Spinal cord (tissue), 9 donors: ENCODE measurements at regions not wholly inside any gene's neighbourhood (a gene's known extent, or its start where the extent isn't known, plus 50 kb on each side); places are given as distances from the start of the nearest gene placed in this dataset.
A peak's percentile ranks its signal among the peaks of the same experiment; 100 is the strongest.

Experiments
- DNase-seq, 6 donors: peaks; one replicate each; pipeline versions ENCODE4 v3.0.0 to v3.0.0-alpha.2; 2013 to 2015; ENCODE audit warnings: low spot score in 6 of 6, low read depth in 4 of 6
- H3K27ac ChIP-seq: one replicate; pipeline ENCODE4 v1.5.1; 2013; ENCODE audit warnings: low read depth, low read length, control low read depth
- H3K27me3 ChIP-seq: one replicate; pipeline ENCODE4 v1.6.1; 2013; ENCODE audit warnings: low read length; ENCODE audit not compliant: control insufficient read depth, insufficient read depth
- H3K36me3 ChIP-seq: one replicate; pipeline ENCODE4 v1.6.1; 2013; ENCODE audit warnings: low read length; ENCODE audit not compliant: control insufficient read depth, insufficient read depth
- H3K4me1 ChIP-seq: one replicate; pipeline ENCODE4 v1.6.1; 2013; ENCODE audit warnings: low read length; ENCODE audit not compliant: control insufficient read depth, insufficient read depth
- H3K4me3 ChIP-seq: one replicate; pipeline ENCODE4 v1.5.1; 2013; ENCODE audit warnings: low read depth, low read length, control low read depth
- H3K9me3 ChIP-seq: one replicate; pipeline ENCODE4 v1.6.1; 2013; ENCODE audit warnings: low read length; ENCODE audit not compliant: control insufficient read depth, insufficient read depth
- WGBS: methylation state at CpG from one replicate; pipeline ENCODE4 v1.1.5; 2013; ENCODE audit warnings: missing lambda C conversion rate; ENCODE audit not compliant: insufficient coverage; 5-methylcytosine and 5-hydroxymethylcytosine counted together
- donor health status: healthy.

DNA sequence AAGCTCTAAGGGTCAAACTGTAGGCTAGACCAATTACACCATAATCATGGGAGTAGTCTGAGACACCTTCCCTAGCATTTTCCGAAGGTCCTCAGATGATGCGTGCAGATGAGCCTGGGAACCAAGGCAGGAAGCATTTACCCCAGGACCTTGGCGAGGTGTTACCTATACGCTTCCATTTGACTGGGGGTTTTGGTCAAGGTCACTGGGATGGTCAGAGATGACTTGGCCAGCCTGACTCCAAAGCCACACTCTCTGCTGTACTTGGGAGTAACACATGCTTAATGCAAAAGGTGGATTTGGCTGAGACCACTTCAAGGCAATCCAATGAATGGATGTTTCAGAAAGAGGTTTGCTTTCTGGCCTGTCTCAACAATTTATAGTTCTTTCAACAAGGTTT is 98.9 kb upstream of the IRS2 start:
- WGBS, result 100% methylated on average over 3 of the region's 4 CpGs
- H3K36me3 ChIP-seq, result no peaks in the 10 kb centered on the region
- H3K27me3 ChIP-seq, result no peaks in the 10 kb centered on the region
- H3K4me1 ChIP-seq, result no peaks in the 10 kb centered on the region
- H3K9me3 ChIP-seq, result no peaks in the 10 kb centered on the region
- no peak for DNase-seq
- no peak overlapping the region for H3K4me3 ChIP-seq
- H3K27ac ChIP-seq, result no peak overlapping the region

DNA sequence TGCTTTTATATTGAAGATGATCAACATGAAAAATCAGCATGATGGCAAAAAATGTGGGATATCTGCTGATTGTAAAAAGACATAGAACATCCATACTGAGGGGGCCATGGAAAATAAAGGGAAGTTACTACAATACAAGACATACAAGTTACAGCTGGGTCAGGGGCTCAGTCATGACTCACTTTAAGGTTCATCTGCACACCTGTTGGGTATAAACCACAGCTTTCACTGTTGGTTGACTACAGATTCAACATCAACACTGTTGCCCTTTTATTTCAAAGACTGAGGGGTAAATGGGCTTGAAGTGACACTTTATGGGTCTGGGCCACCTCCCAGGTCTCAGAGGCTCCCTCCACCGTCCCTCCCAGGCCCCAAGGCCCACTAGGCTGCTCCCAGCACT is 98.1 kb upstream of the IRS2 start:
- Histone ChIP-seq H3K36me3 (no peaks in the 10 kb centered on the region), H3K4me3 (no peak overlapping the region), H3K27me3 (no peaks in the 10 kb centered on the region), H3K9me3 (no peaks in the 10 kb centered on the region), H3K4me1 (no peaks in the 10 kb centered on the region), H3K27ac (no peak overlapping the region)
- DNase-seq, result no peak
- WGBS, result 83% methylated on average over 1 of the region's 1 CpG

DNA sequence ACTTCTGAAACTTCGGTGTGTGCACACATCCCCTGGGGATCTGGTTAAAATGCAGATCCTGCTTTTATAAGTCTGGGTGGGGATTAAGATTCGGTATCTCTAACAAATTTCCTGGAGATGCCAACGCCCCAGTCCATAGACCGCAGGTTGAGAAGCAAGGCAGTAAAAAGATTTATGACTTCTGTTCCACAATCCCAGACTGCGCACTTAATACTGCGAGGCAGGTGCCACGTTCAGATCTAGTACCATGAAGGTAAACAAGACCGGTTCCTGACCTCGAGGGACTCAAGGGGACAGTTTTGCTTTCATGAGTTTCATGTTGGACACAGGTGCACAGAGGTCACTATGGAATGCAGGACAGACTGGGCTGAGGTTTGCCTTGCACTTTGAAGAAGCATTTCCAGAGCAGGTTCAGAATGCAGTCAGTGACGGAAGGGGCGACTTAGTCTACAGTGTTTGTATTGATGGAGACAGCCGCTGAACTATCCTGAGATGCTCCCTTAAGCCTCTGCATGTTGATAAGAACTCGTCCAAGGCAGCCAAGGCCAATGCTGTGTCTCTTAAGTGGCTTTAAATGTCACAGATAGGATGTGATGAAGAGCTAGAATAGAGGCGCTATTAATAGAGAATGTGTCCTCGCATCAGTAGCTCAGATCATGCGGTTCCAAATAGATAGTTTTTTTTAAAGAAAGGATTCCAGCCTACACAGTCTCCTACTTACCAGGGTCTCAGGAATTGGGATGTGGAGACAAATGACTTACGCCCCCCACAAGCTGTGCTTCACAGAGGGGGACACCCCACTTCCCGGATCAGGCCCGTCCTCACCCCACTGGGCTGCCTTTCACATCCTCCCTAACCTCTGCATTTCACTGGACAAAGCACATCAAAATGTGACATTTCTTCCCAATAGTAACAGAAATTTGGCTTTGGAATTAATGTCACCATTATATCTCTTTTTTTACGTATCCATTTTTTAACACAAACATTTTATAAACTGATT is 97.1 kb upstream of the IRS2 start:
- Histone ChIP-seq H3K27me3 (no peaks in the 10 kb centered on the region), H3K27ac (no peak overlapping the region), H3K9me3 (no peaks in the 10 kb centered on the region), H3K4me1 (no peaks in the 10 kb centered on the region), H3K36me3 (no peaks in the 10 kb centered on the region), H3K4me3 (no peak overlapping the region)
- WGBS, result 94% methylated on average over 11 of the region's 20 CpGs
- DNase-seq, result peak in 1 of 6 donors; percentile 48

DNA sequence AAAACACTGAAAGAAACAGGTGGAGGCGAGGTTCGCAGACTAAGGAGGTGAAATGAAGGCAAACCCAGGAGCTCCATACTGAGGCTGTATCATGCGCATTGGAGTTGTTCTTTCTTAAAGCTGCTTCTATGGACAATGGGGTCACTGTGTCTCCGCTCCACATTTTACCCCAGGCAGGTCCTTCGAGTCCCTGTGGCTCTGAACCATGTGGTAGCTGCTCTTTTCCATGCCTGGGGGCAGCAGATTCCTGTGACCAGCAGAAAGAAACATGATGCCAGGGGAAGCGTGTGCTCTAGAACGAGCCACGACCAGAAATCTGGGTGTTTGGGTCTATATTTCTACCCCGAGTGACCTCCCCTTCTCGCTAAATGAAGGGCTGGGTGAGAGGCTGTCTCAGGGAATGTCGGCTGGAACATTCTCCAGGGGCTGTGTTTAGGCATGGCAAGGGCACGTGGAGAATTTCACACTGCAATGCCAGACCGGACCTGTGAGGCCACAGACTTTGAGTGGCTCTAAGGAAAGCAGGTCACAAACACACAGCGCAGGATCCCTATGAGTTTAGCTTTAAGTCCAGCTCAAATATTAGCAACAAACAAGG is 95.7 kb upstream of the IRS2 start:
- H3K4me3 ChIP-seq, result no peak overlapping the region
- H3K4me1 ChIP-seq, result no peaks in the 10 kb centered on the region
- no peak for DNase-seq
- no peak overlapping the region for H3K27ac ChIP-seq
- WGBS, result 86% methylated on average over 11 of the region's 14 CpGs
- no peaks in the 10 kb centered on the region for H3K9me3 ChIP-seq
- no peaks in the 10 kb centered on the region for H3K36me3 ChIP-seq
- no peaks in the 10 kb centered on the region for H3K27me3 ChIP-seq

DNA sequence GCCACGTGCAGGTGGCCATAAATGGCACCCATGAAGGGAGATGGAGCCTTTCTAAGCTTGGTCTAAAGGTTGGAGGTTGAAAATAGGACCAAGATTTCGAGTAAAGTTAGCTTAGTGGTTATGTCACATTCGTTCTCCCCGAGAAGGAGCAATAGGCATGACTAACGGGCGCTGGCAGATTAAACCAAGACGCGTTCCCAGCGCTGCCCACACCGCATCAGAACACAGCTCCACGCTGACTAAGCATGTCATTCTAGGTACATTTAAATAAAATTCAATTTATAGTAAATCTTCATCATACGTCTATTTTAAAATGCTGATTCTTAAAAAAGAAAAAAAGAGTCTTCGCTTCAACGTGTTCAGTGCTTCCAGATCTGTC is 95.0 kb upstream of the IRS2 start:
- H3K9me3 ChIP-seq, result no peaks in the 10 kb centered on the region
- WGBS, result 96% methylated on average over 5 of the region's 14 CpGs
- no peaks in the 10 kb centered on the region for H3K4me1 ChIP-seq
- no peak overlapping the region for H3K4me3 ChIP-seq
- no peaks in the 10 kb centered on the region for H3K36me3 ChIP-seq
- H3K27me3 ChIP-seq, result no peaks in the 10 kb centered on the region
- DNase-seq, result no peak
- H3K27ac ChIP-seq, result no peak overlapping the region

DNA sequence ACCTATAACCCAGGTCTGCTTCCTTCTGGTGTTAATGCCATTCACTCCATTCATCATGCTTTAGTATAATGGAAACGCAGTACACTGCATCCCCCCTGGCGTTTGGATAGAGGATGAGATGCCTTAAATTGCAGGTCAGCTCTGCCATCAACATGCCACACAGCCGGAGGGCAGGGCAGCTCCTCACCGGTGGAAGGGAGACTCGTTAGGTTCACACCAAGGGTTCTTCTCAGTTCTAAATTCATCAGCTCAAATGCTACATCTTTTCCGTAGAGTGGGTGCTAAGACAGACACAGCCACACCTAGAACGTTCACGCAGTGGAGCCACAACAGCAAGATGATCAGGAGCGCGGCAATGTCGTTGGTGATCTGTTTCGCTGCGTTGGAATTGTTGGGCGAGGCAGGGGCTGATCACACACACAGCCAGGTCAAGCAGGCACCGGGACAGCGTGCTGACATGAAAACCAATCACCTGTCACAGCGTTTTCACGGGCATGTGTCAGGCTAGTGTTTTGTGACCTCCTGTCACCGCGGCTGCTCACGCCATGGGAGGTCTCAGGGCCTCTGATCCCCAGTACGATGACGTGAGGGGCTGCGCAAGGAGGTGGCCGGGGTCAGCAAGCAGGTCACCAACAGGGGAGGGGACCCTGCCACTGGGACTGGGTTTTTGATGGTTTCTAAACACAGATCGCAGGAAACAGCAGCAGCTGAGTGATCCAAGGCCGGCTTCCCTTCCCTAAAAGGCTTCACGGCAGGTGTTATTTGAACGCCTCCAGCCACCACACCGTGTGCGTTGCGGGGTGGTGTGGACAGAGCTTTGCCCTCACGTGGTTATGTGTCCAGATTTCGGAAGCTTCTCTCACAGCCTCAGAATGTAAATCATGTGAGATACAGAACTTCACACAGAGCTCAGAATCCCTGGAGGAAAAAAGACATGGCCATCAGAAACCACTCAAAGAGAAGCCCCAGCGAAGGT is 94.3 kb upstream of the IRS2 start:
- H3K9me3 ChIP-seq, result no peaks in the 10 kb centered on the region
- DNase-seq, result no peak
- no peak overlapping the region for H3K27ac ChIP-seq
- 90% methylated on average over 32 of the region's 35 CpGs for WGBS
- H3K4me3 ChIP-seq, result no peak overlapping the region
- no peaks in the 10 kb centered on the region for H3K27me3 ChIP-seq
- no peaks in the 10 kb centered on the region for H3K4me1 ChIP-seq
- H3K36me3 ChIP-seq, result no peaks in the 10 kb centered on the region

DNA sequence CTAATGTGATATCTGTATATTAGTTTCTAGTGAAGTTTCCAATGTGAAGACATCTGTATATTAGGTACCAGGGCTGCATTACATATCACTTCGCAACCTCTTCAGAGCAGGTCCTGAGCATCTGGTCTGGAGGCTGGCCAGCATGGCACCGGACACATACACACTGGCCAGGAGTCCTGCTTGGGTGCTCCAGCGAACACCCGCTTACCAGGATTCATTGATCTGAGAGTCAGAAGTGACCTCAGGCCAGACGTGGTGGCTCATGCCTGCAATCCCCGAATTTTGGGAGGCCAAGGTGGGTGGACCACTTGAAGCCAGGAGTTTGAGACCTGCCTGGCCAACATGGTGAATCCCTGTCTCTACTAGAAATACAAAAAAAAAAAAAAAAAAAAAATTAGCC is 93.0 kb upstream of the IRS2 start:
- 100% methylated on average over 5 of the region's 6 CpGs for WGBS
- DNase-seq, result no peak
- no peaks in the 10 kb centered on the region for H3K4me1 ChIP-seq
- no peaks in the 10 kb centered on the region for H3K9me3 ChIP-seq
- H3K27me3 ChIP-seq, result no peaks in the 10 kb centered on the region
- H3K27ac ChIP-seq, result no peak overlapping the region
- no peak overlapping the region for H3K4me3 ChIP-seq
- H3K36me3 ChIP-seq, result no peaks in the 10 kb centered on the region

DNA sequence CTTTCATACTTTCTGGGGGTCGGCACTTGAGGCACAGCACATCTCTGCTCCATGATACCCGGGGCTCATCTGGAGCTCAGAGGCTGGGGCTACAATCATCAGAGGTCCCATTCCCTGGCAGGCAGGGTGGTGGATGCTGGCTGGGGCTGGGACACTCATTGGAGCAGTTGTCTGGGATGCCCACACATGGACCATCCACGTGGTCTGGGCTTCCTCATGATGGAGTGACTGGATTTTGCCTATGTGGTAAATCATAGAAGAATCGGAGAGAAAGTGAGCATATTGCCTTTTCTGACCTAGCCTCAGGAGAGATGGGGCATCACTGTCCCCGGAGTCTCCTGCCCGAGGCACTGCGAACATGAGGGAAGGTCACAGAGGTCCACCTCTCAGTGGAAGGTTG is 91.4 kb upstream of the IRS2 start:
- WGBS, result 89% methylated on average over 3 of the region's 7 CpGs
- no peaks in the 10 kb centered on the region for H3K9me3 ChIP-seq
- no peak for DNase-seq
- H3K27ac ChIP-seq, result no peak overlapping the region
- no peak overlapping the region for H3K4me3 ChIP-seq
- no peaks in the 10 kb centered on the region for H3K4me1 ChIP-seq
- H3K27me3 ChIP-seq, result no peaks in the 10 kb centered on the region
- H3K36me3 ChIP-seq, result no peaks in the 10 kb centered on the region

DNA sequence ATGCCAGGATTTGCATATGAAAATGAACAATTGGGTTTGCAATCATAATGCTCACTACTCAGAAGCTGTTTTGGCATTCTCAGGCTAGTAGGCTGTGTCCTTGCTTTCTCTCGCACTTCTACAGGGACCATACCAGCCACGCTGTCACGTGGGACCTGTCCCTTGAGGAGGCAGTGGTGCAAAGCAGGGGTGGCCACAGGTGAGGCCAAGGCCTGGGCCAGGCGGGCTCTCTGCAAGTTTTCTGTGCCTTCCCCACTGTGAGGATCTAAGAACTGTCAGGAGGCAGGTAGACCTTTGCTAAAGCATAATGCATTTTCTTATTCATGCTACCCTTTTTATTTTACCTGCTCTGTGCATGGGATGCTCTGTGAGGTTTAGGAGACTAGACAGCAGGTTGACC is 89.4 kb upstream of the IRS2 start:
- no peak for DNase-seq
- Histone ChIP-seq H3K9me3 (no peaks in the 10 kb centered on the region), H3K4me3 (no peak overlapping the region), H3K4me1 (no peaks in the 10 kb centered on the region), H3K27me3 (no peaks in the 10 kb centered on the region), H3K36me3 (no peaks in the 10 kb centered on the region), H3K27ac (no peak overlapping the region)
- WGBS, result 93% methylated on average over 4 of the region's 4 CpGs
